Upper lobe of left lung (tissue), 4 donors: ENCODE measurements at regions not wholly inside any gene's neighbourhood (a gene's known extent, or its start where the extent isn't known, plus 50 kb on each side); places are given as distances from the start of the nearest gene placed in this dataset.
"Not testable (repeated sequence)": the region's sequence is repeated elsewhere in the genome, so short reads cannot be mapped to it uniquely, and the experiment has no call there.

Experiments used
- EP300 ChIP-seq, 4 donors: sonication (generic); formaldehyde crosslinking; IDR thresholded peaks; one replicate each; pipeline ENCODE4 v1.5.1; 2017; ENCODE audit warnings: antibody characterized with exemption in 4 of 4, control low read depth in 2 of 4
- POLR2A ChIP-seq, 4 donors: fragments of 450-650 bp; IDR thresholded peaks; one replicate each; pipeline ENCODE4 v1.5.1; 2016 to 2017; ENCODE audit warnings: antibody characterized with exemption in 4 of 4, mild to moderate bottlenecking in 2 of 4
- TF ChIP-seq, protein P1 (sequence below), 6 experiments: fragments of 450-650 bp in 4 of 6; fragments of 200-600 bp in 2 of 6; sonication (generic) in 2 of 6; IDR thresholded peaks; one replicate each; pipeline ENCODE4 v1.5.1; 2016 to 2019; ENCODE audit warnings: antibody characterized with exemption in 6 of 6

- TF ChIP-seq, protein P1, sequence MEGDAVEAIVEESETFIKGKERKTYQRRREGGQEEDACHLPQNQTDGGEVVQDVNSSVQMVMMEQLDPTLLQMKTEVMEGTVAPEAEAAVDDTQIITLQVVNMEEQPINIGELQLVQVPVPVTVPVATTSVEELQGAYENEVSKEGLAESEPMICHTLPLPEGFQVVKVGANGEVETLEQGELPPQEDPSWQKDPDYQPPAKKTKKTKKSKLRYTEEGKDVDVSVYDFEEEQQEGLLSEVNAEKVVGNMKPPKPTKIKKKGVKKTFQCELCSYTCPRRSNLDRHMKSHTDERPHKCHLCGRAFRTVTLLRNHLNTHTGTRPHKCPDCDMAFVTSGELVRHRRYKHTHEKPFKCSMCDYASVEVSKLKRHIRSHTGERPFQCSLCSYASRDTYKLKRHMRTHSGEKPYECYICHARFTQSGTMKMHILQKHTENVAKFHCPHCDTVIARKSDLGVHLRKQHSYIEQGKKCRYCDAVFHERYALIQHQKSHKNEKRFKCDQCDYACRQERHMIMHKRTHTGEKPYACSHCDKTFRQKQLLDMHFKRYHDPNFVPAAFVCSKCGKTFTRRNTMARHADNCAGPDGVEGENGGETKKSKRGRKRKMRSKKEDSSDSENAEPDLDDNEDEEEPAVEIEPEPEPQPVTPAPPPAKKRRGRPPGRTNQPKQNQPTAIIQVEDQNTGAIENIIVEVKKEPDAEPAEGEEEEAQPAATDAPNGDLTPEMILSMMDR (IDR thresholded peaks at IDR 0.05), result not testable (repeated sequence)
- TF ChIP-seq EP300, POLR2A (IDR thresholded peaks at IDR 0.05): not testable (repeated sequence)
Observed at GRCh38 chr2:90238505-90239230, 1547.2 kb downstream of the RPIA start.
